ENCODE measurements at regions not wholly inside any gene's neighbourhood (a gene's known extent, or its start where the extent isn't known, plus 50 kb on each side); places are given as distances from the start of the nearest gene placed in this dataset.

- Mint-ChIP-seq H3K27me3 (ENCODE audit: unreplicated experiment) (no peaks in the 10 kb centered on the region), H3K27ac (ENCODE audit: unreplicated experiment) (no peak overlapping the region), H3K36me3 (ENCODE audit: unreplicated experiment) (peaks cover 7% of the 10 kb centered on the region), H3K4me1 (ENCODE audit: low read depth, unreplicated experiment) (no peaks in the 10 kb centered on the region), H3K9me3 (ENCODE audit: unreplicated experiment) (peaks cover 4% of the 10 kb centered on the region), H3K4me3 (ENCODE audit: unreplicated experiment) (no peak overlapping the region)
- no peak for DNase-seq
- TF ChIP-seq CTCF (IDR thresholded peaks at IDR 0.05; ENCODE audit: partially characterized antibody, unreplicated experiment) = no peak
Measured at GRCh38 chr18:57891707-57892391, 88.7 kb upstream of the ATP8B1 start.

GRCh38 chr18:57890266-57890665 lies 87.2 kb upstream of the ATP8B1 start:
- Mint-ChIP-seq H3K4me3 (ENCODE audit: unreplicated experiment) (no peak overlapping the region), H3K4me1 (ENCODE audit: low read depth, unreplicated experiment) (no peaks in the 10 kb centered on the region), H3K27ac (ENCODE audit: unreplicated experiment) (no peak overlapping the region), H3K36me3 (ENCODE audit: unreplicated experiment) (peaks cover 7% of the 10 kb centered on the region), H3K9me3 (ENCODE audit: unreplicated experiment) (peaks cover 4% of the 10 kb centered on the region), H3K27me3 (ENCODE audit: unreplicated experiment) (no peaks in the 10 kb centered on the region)
- no peak for TF ChIP-seq CTCF (IDR thresholded peaks at IDR 0.05; ENCODE audit: partially characterized antibody, unreplicated experiment)
- DNase-seq = no peak

GRCh38 chr18:57889841-57890240 lies 86.7 kb upstream of the ATP8B1 start:
- Mint-ChIP-seq H3K9me3 (ENCODE audit: unreplicated experiment) (peaks cover 4% of the 10 kb centered on the region), H3K4me1 (ENCODE audit: low read depth, unreplicated experiment) (no peaks in the 10 kb centered on the region), H3K4me3 (ENCODE audit: unreplicated experiment) (no peak overlapping the region), H3K27me3 (ENCODE audit: unreplicated experiment) (no peaks in the 10 kb centered on the region), H3K36me3 (ENCODE audit: unreplicated experiment) (peaks cover 7% of the 10 kb centered on the region), H3K27ac (ENCODE audit: unreplicated experiment) (no peak overlapping the region)
- TF ChIP-seq CTCF (IDR thresholded peaks at IDR 0.05; ENCODE audit: partially characterized antibody, unreplicated experiment) = no peak
- no peak for DNase-seq

- DNase-seq = no peak
- no peak for TF ChIP-seq CTCF (IDR thresholded peaks at IDR 0.05; ENCODE audit: partially characterized antibody, unreplicated experiment)
- Mint-ChIP-seq H3K4me3 (ENCODE audit: unreplicated experiment) (no peak overlapping the region), H3K4me1 (ENCODE audit: low read depth, unreplicated experiment) (no peaks in the 10 kb centered on the region), H3K27ac (ENCODE audit: unreplicated experiment) (no peak overlapping the region), H3K36me3 (ENCODE audit: unreplicated experiment) (peaks cover 4% of the 10 kb centered on the region), H3K27me3 (ENCODE audit: unreplicated experiment) (no peaks in the 10 kb centered on the region), H3K9me3 (ENCODE audit: unreplicated experiment) (no peaks in the 10 kb centered on the region)
Measured at GRCh38 chr18:57887543-57888383, 84.6 kb upstream of the ATP8B1 start.

- H3K27ac Mint-ChIP-seq (ENCODE audit: unreplicated experiment) = no peak overlapping the region
Measured at GRCh38 chr18:57885931-57886330, 82.8 kb upstream of the ATP8B1 start.

More at GRCh38 chr18:57885931-57886330, 82.8 kb upstream of the ATP8B1 start:
- Mint-ChIP-seq H3K27me3 (ENCODE audit: unreplicated experiment) (no peaks in the 10 kb centered on the region), H3K36me3 (ENCODE audit: unreplicated experiment) (peaks cover 4% of the 10 kb centered on the region), H3K4me3 (ENCODE audit: unreplicated experiment) (no peak overlapping the region), H3K4me1 (ENCODE audit: low read depth, unreplicated experiment) (no peaks in the 10 kb centered on the region), H3K9me3 (ENCODE audit: unreplicated experiment) (no peaks in the 10 kb centered on the region)
- no peak for TF ChIP-seq CTCF (IDR thresholded peaks at IDR 0.05; ENCODE audit: partially characterized antibody, unreplicated experiment)
- DNase-seq = no peak

All from glutamatergic neuron (in vitro differentiated cells).